ENCODE measurements at regions not wholly inside any gene's neighbourhood (a gene's known extent, or its start where the extent isn't known, plus 50 kb on each side); places are given as distances from the start of the nearest gene placed in this dataset.

DNA sequence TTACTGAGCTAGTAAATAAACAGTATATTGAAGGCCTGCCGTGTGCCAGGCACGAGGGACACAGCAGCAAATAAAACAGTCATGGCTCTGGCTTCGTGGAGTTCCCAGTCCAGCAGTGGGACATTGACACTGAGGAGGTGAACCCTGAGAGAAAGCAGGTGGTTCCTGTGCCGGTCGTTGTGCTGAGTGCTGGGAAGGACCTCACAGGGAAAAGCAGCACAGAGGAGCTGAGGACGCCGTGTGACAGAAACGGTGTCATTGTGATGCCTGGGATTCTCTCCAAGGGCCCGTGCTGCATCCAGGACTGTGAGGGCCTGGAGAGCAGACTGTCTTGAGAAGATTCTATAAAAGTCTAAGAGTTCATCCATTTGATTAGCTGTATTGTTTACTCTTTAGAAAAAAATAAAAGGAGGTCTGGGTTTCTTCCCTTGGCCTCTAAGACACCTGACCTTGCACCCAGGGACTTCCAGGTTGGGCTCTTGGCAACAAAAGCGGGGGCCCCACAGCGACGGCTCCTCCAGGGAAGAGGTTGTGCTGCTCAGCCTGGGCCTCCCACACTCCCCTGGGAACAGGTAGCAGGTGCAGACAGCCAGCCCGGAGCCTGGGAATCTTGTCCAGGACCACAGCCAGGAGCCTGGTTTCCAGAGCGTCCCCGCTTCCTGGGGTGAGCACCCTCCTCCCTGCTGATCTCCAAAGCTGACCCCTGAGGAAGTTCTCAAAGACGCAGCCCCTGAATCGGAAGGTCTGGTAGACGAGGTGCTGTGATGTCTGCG, 251.2 kb upstream of the PMEPA1 start:
- DNase-seq: no peak

DNA sequence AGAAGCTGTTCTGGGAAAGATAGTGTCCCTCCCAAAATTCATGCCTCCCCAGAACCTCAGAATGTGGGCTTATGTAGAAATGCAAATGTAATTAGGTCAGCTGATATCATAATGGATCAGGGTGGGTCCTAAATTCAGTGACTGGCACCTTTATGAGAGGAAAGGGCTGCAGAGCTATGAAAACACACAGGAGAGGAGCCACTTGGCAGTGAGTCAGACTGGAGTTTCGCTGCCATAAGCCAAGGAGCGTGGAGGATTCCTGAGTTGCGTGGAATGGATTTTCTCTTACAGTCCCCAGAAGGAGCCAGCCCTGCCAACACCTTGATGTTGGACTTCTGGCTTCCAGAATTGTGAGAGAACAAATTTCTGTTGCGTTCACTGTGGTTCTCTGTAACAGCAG, 249.8 kb upstream of the PMEPA1 start:
- DNase-seq: no peak

DNA sequence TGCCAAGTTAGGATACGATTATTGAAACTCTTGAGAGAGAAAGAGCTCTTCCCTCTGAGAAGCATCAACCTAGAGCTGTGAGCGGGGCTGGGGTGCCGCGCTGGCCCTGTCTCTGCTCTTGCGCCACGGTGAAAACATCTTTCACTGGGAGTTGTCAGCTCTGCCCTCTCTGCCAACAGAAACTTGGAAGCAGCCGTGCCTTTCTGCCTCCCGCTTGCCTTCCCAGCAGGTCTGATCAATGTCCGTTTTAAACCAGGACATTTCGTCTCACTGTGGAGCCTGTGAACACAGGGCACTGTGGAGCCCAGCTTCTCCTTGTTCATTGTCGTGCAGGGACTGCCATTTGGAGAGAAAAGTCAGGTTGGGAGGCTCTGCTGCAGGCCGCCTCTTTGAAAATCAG, 249.2 kb upstream of the PMEPA1 start:
- DNase-seq: no peak

DNA sequence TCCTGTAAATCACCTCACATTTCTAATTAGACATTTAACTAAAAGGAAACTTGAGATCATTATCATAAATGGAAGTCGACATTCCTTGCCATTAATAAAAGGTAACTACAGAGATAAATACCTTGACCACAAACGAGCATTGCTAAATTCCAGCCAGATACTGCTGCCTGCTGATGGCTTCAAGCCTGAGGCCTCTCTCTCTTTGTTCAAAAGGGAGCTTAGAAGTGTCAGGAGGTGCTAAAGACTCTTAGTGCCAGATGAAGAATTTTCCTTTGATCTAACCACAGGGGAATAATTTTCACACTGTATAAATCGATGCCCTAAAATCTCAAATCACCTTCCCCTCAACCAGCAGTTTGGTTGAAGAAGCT, 248.2 kb upstream of the PMEPA1 start:
- no peak for DNase-seq

DNA sequence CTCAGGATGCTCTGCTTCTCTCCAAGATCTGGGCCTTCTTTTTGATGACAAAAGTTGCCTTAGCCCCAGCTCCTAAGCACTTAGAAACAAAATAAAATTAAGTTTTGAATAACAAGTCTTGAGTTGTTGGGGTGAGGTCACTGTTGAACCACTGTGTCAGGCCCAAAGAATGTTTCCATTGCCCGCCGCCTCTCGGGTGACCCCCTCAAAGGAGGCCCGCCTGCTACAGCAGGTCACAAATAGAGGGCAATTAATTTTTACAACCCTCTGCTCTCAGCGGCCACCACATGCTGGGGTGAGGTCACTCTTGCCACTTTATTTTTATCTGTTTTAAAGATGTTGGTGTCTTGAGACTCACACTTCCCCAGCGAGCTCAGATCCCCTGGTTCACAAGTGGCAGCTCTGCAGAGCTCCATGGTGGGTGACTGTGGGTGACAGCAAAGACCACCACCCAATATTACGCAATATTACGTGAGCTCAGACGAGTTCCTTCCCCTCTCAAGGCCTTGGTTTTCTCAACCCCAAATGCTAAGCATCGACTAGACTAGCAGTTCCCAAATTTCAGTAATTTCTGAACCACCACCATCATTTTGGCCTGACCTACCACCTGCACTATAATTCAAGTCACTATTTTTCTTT, 247.7 kb upstream of the PMEPA1 start:
- no peak for DNase-seq

DNA sequence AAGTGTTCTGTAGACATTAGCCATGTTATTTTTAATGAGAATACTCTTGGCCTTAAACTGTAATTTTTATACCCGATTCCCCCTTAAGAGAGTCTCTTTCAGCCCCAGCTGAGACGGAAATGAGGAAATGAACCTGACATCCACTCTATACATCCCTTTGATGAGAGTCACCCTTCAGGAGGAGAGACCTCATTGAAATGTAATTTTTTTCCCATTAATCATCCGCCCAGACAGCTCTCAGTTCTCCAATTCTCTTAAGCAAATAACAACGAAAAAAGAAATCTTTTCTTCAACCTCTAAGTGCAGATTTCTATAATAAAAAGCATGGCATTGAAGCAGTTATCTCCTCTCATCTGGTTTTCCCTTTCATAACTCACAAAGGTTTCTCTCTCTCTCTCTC, 243.8 kb upstream of the PMEPA1 start:
- DNase-seq: no peak

DNA sequence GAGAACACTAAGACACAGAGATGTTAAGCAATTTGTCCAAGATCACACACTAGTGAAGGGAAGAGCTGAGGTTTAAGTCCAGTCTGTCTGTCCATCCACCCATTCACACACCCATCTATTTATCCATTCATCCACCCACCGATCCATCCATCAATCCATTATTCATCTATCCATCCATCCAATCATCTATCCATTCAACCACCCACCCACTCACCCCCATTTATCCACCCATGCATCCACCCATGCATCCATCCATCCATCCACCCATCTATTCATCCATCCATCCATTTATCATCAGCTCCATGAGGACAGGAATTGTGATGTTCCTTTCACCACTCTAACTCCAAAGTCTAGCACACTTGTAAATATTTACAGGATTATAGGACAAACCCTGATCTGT, 242.3 kb upstream of the PMEPA1 start:
- no peak for DNase-seq

DNA sequence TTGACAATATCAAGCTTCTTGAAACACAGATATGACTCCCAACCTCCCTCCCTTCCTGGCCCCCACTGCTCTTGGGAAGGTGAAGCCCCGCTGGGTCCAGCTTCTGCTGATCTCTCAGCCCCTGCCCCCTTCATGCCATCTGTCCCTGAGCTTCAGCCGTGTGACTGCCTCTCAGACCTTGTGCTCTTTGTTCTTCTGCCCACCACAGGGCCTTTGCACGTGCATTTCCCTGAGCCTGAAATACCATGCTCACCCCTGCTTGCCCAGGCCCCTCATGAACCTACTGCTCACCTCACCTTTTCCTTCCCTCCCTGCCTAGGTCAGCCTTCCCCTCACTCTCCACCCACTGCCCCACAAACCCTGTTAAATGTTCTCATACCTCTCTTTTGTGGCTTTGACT, 241.7 kb upstream of the PMEPA1 start:
- no peak for DNase-seq

DNA sequence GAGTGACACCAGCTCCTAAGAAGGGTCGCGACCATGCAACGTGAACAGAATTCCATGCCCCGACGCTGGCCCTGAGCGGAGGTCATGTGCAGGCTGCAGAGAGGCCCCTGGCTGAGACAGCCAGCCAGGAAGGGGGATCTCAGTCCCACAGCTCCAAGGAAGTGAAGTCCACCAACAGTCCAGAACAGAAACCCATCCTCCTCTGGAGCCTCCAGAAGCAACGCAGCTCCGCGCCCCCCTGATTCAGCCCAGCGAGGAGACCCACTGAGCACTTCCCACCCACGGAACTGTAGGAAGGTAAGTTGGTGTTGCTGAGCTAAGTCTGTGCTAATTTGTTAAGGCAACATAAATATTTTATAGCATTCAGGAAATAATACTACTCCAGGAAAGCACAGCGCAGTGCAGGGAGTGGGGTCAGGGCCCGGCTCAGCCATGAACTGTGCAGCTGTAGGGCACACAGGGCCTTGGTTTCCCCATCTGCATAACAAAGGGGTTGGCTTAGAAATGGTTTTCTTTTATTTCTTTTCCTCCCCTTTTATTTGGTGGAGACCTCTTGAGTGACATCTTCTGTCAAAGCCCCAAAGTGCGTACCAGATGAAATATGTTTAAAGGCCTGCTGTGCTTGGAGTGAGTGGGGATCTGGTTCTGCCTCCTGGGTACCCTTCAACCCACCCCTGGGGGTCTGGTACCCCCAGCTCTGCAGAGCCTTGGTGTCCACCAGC, 241.1 kb upstream of the PMEPA1 start:
- no peak for DNase-seq

DNA sequence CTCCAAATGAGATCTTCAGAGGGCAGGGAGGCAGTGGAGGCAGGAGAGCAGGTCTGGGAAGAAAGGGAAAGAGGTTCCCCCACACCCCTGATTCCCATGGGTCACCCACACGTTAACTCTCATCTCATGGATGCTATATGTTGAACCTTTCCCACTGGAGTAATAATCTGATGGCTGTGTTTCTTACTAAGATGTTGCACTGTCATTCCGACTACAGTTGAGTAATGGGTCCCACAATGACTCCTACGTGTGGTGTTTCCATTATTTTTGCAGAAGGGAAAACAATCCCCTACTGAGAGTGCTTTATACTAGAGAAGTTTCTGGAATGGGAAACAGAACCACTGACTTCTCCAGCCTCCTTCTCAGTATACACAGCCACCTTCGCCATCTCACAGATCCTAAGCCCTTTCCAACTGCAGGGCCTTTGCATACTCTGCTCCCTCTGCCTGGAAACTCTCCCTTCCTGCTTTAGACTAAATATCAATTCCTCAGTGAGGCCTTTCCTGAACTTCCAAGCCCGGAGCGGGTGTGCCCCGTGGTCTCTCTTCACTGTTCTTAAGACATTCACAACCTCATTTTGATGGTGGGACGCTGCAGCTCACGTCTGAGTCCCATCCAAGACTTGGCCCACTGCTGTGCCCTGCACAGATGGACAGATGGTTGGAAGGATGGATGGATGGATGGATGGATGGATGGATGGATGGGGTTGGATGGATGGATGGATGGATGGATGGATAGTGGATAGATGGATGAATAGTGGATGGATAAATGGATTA, 238.6 kb upstream of the PMEPA1 start:
- DNase-seq: no peak

DNA sequence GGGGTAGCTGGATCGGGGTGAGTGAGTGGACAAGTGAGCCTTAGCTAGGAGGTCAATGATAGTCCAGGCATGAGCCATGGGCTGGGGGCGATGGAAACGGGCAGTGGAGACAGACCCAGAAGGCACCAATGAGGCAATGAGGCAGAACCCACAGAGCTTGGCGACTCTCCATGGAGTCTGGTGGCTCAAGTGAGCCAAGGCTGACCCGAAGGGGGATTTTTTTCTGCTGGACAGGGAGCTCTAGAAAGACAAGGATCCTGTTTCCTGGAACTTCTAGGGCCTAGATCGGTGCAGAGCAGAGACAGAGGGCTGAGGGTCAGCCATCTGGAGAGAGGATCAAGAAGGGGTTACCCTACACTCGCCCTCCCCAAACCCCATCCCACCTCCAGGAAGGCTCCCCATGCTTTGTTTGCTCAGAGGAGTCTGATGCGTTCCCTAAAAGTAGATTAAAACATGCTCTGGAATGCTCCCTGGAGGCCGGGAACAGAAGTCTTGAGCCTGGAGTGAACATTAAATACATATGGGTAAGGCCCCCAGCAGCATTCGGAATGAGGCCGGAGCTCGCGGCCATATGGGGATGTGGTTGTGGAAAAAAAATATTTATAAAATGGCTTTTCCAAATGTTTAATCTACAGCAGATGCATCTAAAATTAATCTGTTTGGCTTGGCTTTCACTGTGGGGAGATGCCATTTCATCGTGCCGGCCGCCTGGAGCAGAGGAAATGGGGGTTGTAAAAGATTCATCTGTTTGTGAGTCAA, 237.8 kb upstream of the PMEPA1 start:
- no peak for DNase-seq

DNA sequence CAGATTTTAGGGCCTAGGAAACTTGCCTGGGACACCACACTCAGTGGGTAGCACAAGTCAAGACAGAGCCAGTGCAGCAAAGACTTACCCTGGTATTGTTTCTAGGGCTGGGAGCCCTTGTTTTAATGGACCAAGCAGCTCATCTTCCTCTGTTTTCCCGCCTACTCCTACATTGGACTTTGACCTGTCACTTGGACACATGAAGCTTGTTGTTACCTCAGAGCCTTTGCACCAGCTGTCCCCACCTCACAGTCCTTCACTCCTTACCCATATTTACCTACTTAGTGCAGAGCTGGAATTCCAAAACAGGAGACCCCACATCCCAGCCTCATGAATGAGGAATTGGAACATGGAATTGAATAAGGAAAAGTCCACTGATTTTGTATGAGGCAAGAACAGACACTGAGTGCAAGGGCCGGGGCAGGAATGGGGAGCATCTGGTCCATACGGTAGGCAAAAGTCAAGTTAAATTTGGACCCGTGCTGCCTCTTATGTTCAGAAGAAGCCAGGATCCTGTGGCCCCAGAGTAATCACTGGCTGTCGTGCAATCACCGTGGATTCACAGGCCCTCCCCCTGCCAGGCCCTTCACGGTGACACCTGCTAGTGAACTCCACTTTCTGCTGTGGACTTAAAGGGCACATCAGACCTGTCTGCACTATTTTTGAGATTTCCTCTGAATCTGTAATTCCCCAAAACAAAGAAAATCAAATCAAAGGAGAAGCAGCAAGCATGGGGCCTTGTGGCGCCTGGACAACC, 236.9 kb upstream of the PMEPA1 start:
- DNase-seq: no peak

DNA sequence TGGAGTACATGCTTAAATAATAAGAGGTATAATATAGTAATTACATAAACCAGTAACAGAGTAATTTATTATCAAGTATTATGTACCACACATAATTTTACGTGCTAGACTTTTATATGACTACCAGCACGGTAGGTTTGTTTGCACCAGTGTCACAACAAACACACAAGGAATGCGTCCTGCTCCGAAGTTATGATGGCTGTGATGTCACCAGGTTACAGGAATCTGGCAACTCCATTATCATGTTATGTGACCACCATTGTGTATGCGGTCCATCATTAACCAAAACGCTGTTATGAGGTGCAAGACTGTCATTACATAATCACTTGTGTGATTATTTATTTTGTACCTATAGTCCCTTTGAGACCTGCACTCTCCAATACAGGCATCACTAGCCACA, 235.2 kb upstream of the PMEPA1 start:
- no peak for DNase-seq

DNA sequence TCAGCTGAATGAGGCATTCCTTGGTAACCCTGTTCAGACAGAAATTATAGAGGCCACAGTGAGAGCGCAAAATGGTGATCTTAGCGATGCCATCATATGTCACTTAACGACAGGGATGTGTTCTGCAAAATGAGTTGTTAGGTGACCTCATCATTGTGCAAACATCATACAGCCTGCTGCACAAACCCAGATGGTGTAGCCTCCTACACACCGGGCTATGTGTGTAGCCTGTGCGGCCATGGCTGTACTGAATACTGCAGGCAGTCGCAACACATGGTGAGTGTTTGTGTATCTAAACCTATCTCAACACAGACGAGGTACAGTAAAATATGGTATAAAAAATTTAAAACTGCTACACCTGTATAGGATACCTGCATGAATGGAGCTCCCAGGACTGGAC, 234.1 kb upstream of the PMEPA1 start:
- DNase-seq: no peak

DNA sequence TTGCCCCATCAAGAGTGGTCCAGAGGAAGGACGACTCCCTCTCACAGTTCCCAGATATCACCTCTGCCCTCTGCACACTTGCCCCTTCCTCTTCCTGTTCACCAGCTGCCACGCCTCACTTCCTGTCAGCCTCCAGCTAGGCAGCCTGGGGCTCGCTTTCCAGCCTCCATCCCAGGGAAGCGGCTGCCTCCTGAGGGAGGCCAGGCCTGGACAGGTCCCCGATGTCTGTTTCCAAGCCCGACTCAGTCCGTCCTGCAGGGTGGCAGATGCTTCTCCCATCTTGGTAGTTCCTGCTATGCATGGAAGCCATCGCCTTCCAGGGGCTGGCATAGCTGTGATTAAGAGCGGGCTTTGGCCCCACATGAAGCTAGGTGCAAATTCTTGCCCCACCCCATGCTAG, 233.5 kb upstream of the PMEPA1 start:
- DNase-seq: no peak

DNA sequence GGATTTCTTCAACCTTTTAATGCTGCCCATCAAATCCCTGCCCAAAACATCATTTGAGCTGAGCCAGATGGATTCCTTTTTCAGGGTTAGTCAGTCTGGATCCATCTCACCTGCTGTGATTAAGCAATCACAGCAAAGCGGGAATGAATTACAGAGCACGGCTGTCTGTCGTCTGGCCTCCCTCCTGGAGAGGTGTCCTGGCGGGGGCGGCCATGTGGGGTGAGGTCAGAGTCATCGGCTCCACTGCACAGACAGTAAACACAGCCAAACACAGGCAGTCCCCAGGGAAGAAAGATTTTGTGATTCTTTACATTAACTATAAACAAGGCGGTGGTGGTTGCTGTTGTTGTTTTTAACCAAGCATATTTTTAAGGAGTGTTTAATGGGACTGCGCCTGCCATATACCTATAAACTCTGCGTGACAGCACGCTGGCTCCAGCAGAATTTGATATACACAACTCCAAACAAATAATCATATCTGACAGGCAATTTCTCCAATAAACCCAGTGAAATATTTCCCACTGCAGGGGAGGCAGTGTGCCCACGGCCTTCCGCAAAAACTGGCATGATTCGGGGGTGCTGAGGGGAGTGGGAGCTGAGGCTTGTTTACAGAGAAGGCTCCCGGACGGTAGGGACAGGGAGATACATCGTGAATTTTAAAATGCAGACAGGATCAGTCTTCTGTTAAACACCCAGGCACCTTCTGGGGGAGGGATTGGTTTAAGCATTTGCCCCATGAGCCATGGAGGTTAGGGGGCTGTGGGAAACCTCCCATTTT, 232.0 kb upstream of the PMEPA1 start:
- no peak for DNase-seq

DNA sequence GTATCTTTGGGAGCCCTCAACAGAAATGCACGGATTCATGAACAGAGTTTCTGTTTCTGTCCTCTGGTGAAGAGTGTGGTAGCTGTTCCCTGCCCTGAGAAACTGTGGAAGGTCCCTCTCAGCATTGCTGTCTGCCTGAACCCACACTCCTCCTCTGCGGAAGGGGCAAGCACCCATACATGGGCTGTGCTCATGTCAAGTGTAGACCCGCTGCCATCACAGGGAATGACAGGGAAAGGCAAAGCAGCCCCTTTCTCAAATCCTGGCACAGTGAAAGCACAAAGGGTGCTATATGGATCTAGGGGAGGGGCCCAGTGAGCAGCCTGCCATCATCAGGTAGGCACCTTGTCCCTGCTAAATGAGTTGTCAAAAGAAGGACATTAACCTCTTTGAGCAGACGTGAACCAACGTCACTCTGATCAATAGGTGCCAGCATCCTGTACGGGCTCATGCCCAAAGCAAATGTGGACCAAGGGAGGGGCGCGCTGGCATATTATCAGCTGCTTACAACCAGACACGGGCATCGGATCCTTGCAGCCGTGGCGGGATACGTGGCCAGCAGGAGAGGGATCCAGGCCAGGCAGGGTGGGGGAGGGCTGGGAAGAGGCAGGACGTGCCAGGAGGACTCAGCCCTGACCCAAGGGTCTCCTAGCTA, 231.2 kb upstream of the PMEPA1 start:
- no peak for DNase-seq

DNA sequence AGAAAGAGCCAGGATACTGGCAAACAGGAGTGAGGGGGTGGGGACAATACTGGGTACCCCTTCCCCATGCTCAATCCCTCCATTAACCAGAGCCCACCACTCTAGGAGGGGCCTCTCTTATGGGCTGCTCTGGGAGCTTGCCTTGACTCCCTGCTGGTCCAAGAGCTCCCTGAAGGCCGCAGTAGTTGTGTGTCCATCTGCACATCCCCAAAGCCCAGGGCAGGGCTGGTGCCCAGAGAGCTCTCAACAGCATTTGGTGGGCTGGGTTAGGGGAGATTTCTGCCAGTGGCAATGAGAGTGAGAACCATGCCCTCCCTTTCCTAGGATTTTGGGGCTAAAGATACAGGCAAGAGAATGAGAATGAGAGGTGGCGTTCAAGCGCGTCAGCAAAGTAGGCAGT, 230.6 kb upstream of the PMEPA1 start:
- DNase-seq: no peak

DNA sequence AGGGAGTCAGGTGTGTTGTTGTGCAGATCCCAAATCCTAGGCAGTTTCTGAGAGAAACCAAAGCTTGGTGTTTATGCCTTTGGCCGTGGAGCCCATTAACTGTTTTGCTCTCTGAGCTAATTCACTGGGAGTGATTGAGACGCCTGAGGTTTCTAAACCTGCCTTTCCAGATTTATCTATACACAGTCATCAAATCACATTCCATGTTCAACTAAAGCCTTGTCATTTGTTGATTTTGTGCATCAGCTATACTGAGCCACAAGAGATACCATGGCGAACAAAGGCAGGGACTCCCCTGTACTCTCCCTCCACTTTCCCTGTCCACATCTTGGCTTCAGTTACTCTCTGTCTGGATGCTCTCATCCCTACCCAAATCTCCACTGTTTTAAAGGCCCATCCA, 229.7 kb upstream of the PMEPA1 start:
- DNase-seq: no peak
